GM19455 (cell line): ENCODE measurements at regions not wholly inside any gene's neighbourhood (a gene's known extent, or its start where the extent isn't known, plus 50 kb on each side); places are given as distances from the start of the nearest gene placed in this dataset.

ENCODE experiments used
- ATAC-seq: cut with Tn5 transposase; IDR thresholded peaks from one replicate; pipeline ENCODE4 v1.9.1; 2021; ENCODE audit not compliant: unreplicated experiment

- ATAC-seq: no peak
Observed at GRCh38 chr10:123402021-123402420, 247.8 kb downstream of the BUB3 start.

DNA sequence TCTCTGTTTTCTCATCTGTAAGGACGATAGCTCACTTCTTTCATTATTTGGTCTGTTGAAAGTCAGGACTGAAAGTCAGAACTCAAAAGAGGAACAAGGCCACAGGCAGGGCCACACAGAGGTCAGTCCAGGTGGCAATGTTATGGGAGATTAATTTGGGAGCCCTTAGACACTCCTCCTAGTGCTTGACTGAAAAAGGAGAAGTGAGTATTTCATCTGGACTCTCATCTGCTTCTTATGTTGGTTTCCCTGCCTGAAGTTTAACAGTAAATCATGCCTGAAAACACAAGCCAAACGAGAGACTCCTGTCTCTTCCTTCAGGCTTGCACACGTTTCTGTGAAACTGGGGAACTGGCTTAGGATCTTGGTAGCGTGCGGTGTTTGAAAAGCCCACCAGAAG, 248.5 kb downstream of the BUB3 start:
- peak; percentile 77 for ATAC-seq

- ATAC-seq: no peak
Observed at GRCh38 chr10:123404357-123404756, 250.2 kb downstream of the BUB3 start.

- ATAC-seq: no peak
Observed at GRCh38 chr10:123408660-123409059, 254.5 kb downstream of the BUB3 start.

GRCh38 chr10:123409426-123409825, 255.2 kb downstream of the BUB3 start:
- no peak for ATAC-seq

DNA sequence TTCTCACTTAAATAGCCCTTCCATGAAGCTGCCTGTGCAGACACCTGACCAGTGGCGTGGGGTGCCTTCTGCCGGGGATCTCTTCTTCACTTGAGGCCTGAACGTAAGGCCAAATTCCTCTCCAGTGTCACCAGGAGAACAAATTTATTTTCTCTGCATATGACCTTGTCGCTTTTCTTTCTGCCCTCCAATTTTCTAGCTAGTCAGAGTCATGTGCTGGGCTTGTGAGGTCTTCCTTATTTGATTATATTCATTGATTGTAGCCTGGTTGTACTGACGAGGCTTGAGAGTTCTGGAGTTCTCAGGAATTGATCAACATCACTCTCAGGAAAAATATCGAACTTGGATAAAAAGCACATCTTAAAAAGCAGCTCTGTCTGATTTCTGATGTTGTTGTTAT, 255.7 kb downstream of the BUB3 start:
- ATAC-seq: no peak

DNA sequence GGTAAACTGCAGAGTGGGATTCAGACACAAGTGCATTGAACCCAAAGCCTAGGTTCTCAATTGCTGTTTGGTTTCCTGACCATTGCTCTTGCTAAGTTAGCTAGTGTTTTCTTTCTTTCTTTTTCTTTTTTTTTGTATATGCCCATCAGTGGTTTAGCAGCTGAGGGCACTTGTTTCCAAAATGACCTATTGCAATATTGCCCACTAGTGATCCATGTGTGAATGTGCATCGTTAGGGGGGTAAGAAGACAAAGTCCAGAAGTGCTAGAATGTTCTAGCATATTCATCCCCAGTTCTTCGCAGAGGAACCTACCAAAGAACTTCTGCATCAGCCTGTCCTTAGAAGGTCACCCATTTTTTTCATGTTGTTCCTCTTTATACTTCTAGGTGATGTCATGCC, 252.8 kb upstream of the GPR26 start:
- no peak for ATAC-seq

DNA sequence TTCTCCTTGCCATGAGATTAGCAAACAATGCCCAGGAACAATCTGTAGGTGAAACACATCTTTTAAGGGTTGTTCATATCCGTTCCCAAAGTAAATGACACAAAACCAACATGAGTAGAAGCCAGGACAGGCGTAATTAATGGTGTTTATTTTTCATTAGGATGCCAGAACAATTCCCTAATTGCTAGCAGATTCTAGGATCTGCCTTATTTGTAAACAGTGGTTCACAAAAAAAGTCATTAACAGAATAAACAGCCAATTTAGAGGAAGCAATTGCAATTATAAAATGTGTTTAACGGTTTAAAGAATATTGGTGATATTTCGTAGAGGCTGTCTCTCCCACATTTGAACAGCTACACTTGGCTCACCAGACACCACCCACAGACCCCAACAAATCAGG, 250.6 kb upstream of the GPR26 start:
- ATAC-seq: no peak

DNA sequence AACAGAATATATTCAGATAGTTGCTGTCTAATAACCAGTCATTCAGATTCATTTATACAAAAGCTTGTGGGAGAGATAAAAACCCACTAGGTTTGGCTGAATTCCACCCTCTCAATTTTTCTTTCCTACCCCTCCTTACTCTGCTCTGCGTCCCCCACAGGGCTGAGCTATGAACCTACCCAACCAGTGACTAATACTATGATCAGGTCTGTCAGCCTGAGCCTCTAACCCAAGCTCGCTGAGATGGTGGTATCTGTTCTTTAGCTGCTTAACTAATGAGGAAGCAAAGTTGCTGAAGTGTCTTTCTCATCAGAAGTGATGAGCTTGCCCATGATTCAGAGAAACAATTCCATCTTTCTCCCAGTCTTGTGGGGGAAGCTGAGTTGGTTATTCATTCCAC, 248.7 kb upstream of the GPR26 start:
- ATAC-seq: no peak

- ATAC-seq: no peak
Observed at GRCh38 chr10:123421461-123421860, 244.7 kb upstream of the GPR26 start.

- no peak for ATAC-seq
Observed at GRCh38 chr10:123422261-123422660, 243.9 kb upstream of the GPR26 start.

GRCh38 chr10:123424537-123424936, 241.6 kb upstream of the GPR26 start:
- ATAC-seq: no peak

DNA sequence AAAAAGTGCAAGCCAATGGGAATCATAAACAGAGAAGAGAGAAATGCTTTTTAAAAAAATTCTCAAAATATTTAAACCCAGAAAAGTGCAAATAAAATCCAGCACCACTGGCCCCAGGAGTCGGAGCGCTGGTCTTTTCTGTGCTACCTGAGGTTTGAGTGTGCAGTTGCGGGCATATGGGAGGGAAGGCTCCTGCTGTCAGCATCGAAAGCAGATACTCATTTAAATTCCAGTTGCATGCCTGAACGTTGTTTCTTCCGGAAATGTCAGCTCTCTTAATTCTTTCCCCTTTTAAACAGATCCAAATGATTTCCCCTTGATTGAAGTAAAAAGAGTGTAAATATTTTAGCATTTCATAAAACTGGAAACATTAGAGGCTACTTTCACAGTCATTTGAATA, 240.5 kb upstream of the GPR26 start:
- ATAC-seq: no peak

GRCh38 chr10:123427165-123427786, 238.9 kb upstream of the GPR26 start:
- no peak for ATAC-seq

- ATAC-seq: no peak
Observed at GRCh38 chr10:123428391-123428790, 237.8 kb upstream of the GPR26 start.

DNA sequence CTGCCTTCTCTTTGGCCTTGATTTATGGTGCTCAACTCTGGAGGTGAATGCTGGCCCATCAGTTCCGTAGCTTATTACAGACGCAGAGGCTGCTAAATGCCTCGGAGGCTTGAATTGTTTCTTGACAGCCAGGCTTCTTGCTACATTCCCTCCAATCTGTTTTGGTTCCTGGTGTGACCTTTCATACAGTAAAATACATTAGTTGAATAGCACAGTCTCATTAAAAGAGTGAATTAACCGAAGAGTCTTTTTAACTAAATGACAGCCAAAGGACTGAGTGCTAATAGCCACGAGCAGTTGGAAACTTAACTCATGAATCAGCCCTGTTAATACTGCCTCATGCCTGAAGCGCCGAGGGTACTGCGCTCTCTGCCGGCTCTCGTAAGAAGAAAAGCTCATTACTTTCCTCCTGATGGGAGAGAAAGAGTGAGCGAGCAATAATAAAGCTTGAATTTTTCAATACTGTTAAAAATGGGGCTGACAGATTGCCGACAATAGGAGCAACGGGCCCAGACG, 236.4 kb upstream of the GPR26 start:
- ATAC-seq: no peak

- ATAC-seq: no peak
Observed at GRCh38 chr10:123433539-123433938, 232.6 kb upstream of the GPR26 start.

DNA sequence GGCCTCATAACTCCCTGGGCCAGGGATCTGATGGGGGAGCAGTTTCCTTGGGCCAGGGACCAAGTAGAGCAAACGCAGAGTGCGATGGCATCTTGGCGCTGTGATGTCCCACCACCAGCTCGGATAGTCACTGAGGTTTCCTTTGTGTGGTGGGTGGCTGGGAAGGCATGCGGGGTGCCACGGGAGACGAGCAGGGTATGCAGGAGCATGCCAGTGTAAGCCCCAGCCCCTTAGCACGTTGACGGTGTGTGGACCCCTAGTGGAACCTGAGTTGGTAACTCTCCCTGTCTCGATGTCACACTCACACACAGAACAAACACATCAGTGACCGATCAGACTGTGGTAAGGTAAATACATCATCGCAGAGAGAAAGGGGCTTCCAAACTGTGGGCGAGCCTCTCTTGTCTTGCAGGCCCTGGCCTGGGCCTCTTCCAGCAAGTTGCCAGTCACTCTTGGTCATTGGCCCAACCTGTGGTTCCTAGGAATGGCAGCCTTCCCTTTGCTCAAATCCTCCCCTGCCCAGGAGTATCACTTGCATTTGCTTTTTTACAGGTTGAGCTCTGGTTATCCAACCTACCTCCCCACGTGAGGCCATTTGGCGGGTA, 231.6 kb upstream of the GPR26 start:
- ATAC-seq: no peak

- ATAC-seq: peak; percentile 99
Observed at GRCh38 chr10:123442901-123443300, 223.3 kb upstream of the GPR26 start.

DNA sequence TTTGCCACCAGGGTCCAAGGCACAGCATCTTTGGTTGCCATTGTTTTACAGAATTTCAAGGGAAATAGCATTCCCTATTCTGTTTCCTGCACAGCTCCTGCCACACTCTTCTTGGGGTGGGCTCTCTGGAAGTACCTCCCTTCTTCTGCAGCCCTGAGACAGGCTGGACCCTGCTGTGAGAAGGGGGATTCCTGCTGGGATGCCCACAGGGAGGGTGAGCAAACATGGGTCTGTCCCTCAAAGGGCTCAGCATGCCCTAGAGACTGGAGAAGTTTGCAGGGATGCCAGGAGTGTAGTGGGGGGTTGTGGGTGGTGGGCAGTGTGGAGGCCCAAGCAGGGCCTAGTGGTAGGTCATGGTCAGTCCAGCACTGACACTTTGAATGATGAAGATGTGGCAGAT, 222.2 kb upstream of the GPR26 start:
- no peak for ATAC-seq

DNA sequence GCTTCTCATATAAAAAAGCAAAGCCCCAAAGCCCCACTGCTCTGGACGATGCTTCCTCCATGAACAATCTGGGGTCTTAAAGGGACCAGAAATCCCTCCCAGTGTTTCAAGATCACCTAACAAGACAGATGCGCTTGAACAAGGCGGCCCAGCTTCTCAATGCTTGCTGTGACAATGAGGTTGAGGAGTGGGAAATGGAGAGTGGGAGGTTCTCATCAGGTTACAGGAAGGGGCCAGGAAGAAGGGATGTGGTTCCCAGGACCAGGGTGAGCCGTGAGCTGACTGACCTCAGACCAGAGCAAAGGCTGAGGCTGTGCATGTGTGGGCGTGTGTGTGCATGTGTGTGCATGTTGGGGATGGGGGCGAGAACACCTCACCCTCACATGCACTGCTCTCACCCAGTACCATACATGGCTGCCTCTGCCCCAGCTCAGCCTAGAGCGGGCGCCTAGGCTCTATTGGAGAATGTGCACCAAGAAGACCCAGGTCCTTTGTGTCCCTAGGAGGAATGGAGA, 220.8 kb upstream of the GPR26 start:
- no peak for ATAC-seq

GRCh38 chr10:123446449-123447156, 219.6 kb upstream of the GPR26 start:
- no peak for ATAC-seq
